HG02588 (cell line): ENCODE measurements at regions not wholly inside any gene's neighbourhood (a gene's known extent, or its start where the extent isn't known, plus 50 kb on each side); places are given as distances from the start of the nearest gene placed in this dataset.

Source experiments
- ATAC-seq: cut with Tn5 transposase; IDR thresholded peaks from one replicate; pipeline ENCODE4 v1.9.1; 2021; ENCODE audit warnings: mild to moderate bottlenecking, moderate library complexity; ENCODE audit not compliant: unreplicated experiment

DNA sequence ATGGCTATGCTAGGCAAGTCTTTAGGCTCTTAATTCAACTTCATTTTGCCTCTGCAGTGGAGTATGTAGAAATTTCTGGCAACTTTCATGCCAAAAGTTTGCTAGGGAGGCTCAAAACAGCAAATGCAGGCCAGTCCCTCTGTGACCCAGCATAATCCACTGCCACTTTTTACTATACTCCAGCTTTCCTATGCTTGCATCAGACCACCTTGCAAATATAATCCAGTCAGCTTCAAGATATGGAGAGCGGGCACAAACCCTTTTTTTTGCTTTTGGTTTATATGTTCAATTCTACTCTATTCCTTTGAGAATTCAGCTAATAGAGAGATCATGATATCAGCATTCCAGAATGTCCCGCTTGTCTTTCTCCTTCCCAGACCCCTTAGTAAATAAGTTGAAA, 192.0 kb upstream of the PABPC4L start:
- ATAC-seq = no peak

- ATAC-seq = no peak
These were observed 188.7 kb upstream of the PABPC4L start for GRCh38 chr4:134390319-134390718.

GRCh38 chr4:134388351-134388750, 186.8 kb upstream of the PABPC4L start:
- ATAC-seq = no peak

DNA sequence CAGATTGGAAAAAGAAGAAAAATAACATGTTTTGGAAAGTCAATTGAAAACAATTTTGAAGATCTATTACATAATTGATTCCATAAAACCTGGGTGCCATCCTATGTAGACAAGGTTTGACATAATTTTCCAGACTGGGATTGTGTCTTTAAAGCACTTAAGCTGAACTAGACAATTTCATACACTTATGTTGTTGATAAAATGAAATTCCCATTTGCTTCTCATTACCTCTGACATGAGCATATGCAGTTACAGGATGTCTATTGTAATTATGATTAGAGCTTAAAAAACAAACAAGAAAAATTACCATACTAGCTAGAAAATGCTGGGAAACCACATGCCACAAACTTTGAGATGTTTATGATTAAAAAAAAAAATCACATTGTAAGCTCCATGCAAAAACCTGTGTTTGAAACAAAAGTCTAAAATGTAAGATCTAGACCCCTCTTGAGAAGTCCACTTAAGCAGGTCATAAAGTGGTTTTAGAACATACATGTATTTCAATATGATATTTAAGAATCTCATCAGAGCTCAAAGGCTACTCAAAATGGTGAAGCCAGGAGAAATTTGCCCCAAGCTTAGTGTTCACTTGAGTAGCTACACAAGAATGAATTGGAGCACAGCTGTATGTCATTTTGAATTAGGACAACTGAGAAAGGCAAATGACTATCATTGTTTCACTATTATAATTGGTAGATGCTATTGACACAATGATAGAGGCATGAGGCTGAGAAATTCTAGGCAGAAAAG, 181.1 kb upstream of the PABPC4L start:
- ATAC-seq = no peak

GRCh38 chr4:134375775-134376174, 174.2 kb upstream of the PABPC4L start:
- no peak for ATAC-seq

DNA sequence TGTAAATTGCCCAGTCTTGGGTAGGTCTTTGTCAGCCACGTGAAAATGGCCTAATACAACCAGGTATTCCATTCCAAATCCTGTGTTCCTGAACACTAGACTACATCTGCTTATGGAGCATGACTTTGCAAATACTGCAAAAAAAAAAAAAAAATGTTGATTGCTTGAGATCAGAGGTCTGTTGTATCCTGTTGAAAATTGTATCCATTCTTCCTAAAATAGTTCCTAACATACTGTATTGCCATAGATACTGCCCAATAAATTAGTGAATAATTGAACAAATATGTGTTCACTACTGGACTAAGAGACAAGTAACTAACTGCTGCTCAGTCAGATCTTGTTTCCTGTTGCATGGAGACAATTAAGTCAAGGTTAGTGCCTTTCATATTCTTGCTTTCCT, 164.3 kb upstream of the PABPC4L start:
- ATAC-seq = no peak

DNA sequence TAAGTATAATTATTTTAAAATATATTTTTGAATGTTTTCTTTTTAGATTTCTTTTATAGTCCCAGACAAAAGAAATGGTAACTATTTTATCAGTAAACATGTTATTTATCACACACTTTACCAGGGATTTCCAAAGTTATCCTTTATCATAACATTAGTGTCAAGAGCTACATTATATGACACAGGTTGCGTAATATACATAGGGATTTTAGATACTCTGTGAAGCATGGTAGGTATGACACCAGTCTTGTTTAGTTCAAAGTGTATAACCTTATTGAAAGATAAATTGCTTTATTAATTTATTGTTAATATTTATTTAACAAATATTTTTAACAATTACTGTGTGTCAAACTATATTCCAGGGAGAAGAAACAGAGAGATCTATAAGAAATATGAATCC, 163.3 kb upstream of the PABPC4L start:
- no peak for ATAC-seq

- no peak for ATAC-seq
These were observed 143.7 kb upstream of the PABPC4L start for GRCh38 chr4:134345244-134345643.

- ATAC-seq = no peak
These were observed 142.1 kb upstream of the PABPC4L start for GRCh38 chr4:134343656-134344055.

- ATAC-seq = no peak
These were observed 141.5 kb upstream of the PABPC4L start for GRCh38 chr4:134343081-134343480.

DNA sequence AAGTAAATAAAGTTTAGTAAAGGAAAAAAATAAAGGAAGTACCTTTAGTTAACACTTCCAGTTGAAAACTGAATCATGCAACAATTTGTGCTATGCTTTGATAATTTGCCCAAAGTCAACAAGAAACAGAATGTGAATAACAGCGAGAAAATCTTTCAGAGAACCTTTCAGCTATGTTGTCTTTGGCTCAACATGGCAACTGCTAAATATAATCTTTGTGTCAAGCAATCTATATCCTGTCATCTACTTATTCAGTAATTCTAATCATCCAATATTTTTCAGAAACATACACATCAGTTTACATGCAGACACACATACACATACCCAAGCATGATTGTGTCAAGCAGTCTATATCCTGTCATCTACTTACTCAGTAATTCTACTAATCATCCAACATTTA, 136.0 kb upstream of the PABPC4L start:
- no peak for ATAC-seq

GRCh38 chr4:134328741-134329140, 127.2 kb upstream of the PABPC4L start:
- ATAC-seq = no peak

- ATAC-seq = no peak
These were observed 125.9 kb upstream of the PABPC4L start for GRCh38 chr4:134327274-134328122.

DNA sequence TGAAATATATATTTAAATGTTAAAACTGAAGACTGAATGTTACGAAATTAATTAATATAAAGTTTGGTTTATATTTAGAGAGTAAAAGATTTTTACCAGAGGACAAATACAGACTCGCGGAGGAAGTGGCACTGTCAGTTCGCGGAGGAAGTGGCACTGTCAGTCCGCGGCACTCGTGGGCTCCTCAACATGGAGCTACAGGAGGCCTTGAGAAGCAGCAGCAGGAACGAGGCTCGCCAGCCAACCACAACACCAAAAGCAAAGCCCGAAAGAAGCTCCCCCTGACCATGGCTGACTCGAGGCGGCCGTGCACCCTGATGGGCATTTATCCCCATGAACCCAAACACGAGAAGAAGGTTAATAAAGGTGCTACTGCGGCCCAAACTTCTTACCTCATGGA, 125.3 kb upstream of the PABPC4L start:
- no peak for ATAC-seq

- no peak for ATAC-seq
These were observed 122.6 kb upstream of the PABPC4L start for GRCh38 chr4:134324179-134324578.

DNA sequence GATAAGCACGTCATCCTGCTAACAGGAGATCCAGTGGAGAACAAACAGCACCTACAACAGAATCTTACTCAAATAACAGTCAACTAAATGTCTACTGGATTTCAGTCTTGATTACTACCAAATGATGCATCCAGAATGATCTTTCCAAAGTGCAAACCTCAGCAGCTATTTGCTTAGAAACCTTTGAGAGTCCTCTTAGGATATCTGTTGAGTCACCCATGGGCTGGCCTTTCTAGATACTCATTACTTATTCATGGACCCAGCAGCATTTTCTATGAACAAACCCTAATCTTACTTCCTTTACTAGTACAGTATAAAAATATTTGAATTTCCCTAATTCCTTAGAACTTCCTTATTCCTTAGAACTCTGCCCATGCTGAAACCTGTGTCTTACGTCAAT, 118.5 kb upstream of the PABPC4L start:
- no peak for ATAC-seq

DNA sequence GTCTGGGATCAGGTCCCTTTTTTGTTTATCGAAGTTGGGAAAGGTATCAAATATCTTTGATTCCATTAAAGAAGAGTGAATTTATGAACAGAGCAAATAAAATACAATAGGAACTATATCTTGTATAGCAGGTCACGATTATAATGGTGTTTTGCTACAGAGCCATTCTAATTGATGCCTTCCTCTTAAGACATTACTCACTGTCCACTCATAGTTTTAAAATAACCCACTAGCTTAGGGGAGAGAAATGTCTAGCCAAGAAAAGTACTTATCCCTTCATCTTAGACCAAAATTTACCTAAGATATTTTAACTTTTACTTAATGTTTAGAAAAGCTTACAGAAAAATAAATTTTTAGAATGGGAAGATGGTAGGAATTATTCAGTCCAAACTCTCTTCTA, 112.0 kb upstream of the PABPC4L start:
- ATAC-seq = no peak

DNA sequence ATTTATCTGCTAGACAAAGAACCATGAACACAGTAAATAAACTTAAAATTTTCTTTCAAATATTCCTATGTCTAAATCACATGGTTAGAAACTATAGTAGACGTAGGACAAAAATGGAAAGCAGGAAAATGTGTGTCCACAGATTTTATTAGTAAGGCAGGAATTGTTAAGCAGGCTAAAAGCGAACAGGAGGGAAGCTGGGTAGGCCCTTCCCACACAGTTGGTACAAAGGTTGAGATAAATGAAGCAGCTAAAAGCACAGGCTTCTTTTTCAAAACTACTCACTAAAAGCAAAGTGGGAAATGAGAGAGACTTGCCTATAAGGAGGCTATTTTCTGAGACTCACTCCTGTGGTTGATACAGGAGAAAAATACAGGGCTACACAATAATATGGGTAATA, 108.1 kb upstream of the PABPC4L start:
- no peak for ATAC-seq

DNA sequence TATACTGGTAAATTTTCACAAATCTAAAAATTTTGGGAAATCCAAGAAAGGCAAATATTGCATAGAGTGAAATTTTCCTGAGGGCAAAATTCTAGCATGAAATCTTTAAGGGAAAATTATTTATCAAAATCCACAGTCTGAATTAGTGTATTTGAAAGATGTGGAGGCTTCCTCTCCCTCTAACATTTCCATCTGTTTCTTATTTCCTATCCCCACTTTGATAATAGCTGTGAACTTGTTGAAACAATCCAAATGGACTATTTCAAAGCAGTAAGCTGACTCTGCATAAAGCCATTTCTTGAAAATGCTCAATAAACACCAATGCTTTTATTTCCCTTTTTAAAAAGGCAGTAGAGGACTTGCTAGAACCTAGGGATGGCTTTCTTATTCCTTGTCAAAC, 107.3 kb upstream of the PABPC4L start:
- ATAC-seq = no peak

- ATAC-seq = no peak
These were observed 96.7 kb upstream of the PABPC4L start for GRCh38 chr4:134298313-134298712.

DNA sequence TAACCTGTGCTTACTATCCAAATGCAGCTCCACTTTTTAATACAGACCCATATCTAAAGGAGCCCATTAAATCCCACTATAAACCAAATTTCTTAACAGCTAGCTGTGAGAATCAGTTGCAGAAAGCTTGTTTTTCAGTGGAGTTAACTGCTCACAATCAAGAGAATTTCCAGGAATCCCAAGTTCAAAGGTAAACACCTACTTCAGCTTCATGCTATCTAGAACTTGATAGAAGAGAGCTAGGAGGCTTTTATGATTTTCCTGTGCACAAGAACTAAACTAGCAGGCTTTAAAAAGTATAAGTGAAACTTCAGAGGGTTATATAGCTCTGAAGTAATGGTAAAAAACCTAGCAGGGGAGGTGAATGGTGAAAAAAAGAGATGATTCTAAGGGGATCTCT, 96.2 kb upstream of the PABPC4L start:
- ATAC-seq = no peak

DNA sequence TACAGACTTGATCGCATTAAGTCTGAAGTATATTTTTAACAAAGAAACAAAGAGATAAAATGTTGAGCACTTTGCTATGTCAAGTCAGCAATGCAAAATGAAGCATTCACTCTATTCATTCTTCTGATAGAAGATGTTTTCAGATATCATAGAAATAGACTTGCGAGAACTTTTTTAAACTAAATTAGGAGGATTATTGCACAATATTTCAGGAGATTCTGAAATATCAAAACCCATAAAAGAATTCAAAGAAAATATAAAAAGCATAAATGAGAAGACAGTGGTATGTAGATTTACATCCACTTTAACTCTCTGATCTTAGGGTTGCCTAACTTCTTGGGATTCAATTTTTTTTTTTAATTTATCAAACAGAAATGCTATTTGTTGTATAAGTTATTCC, 81.1 kb upstream of the PABPC4L start:
- ATAC-seq = no peak
